Dedifferentiated amniotic fluid mesenchymal stem cell (primary cell): ENCODE measurements at regions not wholly inside any gene's neighbourhood (a gene's known extent, or its start where the extent isn't known, plus 50 kb on each side); places are given as distances from the start of the nearest gene placed in this dataset.
"Not testable (repeated sequence)": the region's sequence is repeated elsewhere in the genome, so short reads cannot be mapped to it uniquely, and the experiment has no call there.

Source experiments
- DNase-seq: peaks from one replicate; pipeline ENCODE4 v3.0.0-alpha.2; 2016; ENCODE audit errors: extremely low spot score

GRCh38 chr15:72866866-72867616, 83.5 kb upstream of the ADPGK start:
- no peak for DNase-seq

- DNase-seq: no peak
These were observed 82.6 kb upstream of the ADPGK start for GRCh38 chr15:72866182-72866581.

- DNase-seq: no peak
These were observed 81.9 kb upstream of the ADPGK start for GRCh38 chr15:72865486-72865885.

- no peak for DNase-seq
These were observed 81.1 kb upstream of the ADPGK start for GRCh38 chr15:72864681-72865080.

- no peak for DNase-seq
These were observed 77.9 kb upstream of the ADPGK start for GRCh38 chr15:72861354-72861910.

GRCh38 chr15:72859757-72860145, 76.2 kb upstream of the ADPGK start:
- no peak for DNase-seq

GRCh38 chr15:72859017-72859756, 75.6 kb upstream of the ADPGK start:
- DNase-seq: no peak

GRCh38 chr15:72858205-72858604, 74.6 kb upstream of the ADPGK start:
- DNase-seq: no peak

GRCh38 chr15:72857331-72858063, 73.9 kb upstream of the ADPGK start:
- DNase-seq: no peak

GRCh38 chr15:72856549-72857040, 73.0 kb upstream of the ADPGK start:
- DNase-seq: no peak

GRCh38 chr15:72855791-72856190, 72.2 kb upstream of the ADPGK start:
- no peak for DNase-seq

- no peak for DNase-seq
These were observed 68.7 kb upstream of the ADPGK start for GRCh38 chr15:72852273-72852672.

GRCh38 chr15:72851586-72851985, 68.0 kb upstream of the ADPGK start:
- no peak for DNase-seq

- DNase-seq: no peak
These were observed 67.3 kb upstream of the ADPGK start for GRCh38 chr15:72850833-72851232.

- no peak for DNase-seq
These were observed 64.2 kb upstream of the ADPGK start for GRCh38 chr15:72847806-72848205.

GRCh38 chr15:72847033-72847432, 63.5 kb upstream of the ADPGK start:
- no peak for DNase-seq

GRCh38 chr15:72845981-72846383, 62.4 kb upstream of the ADPGK start:
- DNase-seq: peak; percentile 29

GRCh38 chr15:72844067-72844466, 60.5 kb upstream of the ADPGK start:
- DNase-seq: no peak

- not testable (repeated sequence) for DNase-seq
These were observed 59.8 kb upstream of the ADPGK start for GRCh38 chr15:72843340-72843739.

GRCh38 chr15:72840114-72840513, 56.6 kb upstream of the ADPGK start:
- DNase-seq: no peak

- no peak for DNase-seq
These were observed 54.8 kb upstream of the ADPGK start for GRCh38 chr15:72838311-72838731.

- DNase-seq: no peak
These were observed 53.2 kb upstream of the ADPGK start for GRCh38 chr15:72836676-72837330.
